Erythroblast (primary cell): ENCODE measurements at regions not wholly inside any gene's neighbourhood (a gene's known extent, or its start where the extent isn't known, plus 50 kb on each side); places are given as distances from the start of the nearest gene placed in this dataset.

Experiments
- GATA1 ChIP-seq: IDR thresholded peaks from 2 replicates; pipeline ENCODE4 v1.6.1; 2011; ENCODE audit warnings: low read depth, mild to moderate bottlenecking, control low read depth, low read length, moderate library complexity
- POLR2A ChIP-seq: IDR thresholded peaks from 2 replicates; pipeline ENCODE4 v1.6.1; 2011; ENCODE audit warnings: mild to moderate bottlenecking, low read length

GRCh38 chr2:129179199-129179598 is 800.3 kb upstream of the RAB6C start:
- no peak for TF ChIP-seq POLR2A
- TF ChIP-seq GATA1: no peak
